ENCODE measurements at regions not wholly inside any gene's neighbourhood (a gene's known extent, or its start where the extent isn't known, plus 50 kb on each side); places are given as distances from the start of the nearest gene placed in this dataset.
"Not testable (repeated sequence)": the region's sequence is repeated elsewhere in the genome, so short reads cannot be mapped to it uniquely, and the experiment has no call there.

DNA sequence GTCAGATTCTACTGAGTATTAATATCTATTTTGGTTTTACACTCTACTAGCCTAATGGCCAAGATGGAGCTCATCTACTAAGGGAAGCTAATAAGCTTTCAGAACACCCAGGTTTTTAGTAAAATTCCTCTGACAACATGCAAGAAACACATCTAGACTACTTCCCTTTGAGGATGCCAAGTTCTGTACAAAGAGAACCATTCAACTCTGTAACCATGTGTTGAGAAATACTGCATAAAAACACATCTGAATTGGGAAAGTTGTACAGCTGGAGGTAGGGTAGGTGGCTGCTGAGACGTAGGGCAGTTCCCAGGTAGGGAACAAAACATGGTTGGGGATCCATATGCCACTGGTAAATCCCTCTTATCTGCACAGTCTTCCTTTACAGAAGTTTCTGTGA, 66.2 kb downstream of the SC5D start:
- no peak for DNase-seq

DNA sequence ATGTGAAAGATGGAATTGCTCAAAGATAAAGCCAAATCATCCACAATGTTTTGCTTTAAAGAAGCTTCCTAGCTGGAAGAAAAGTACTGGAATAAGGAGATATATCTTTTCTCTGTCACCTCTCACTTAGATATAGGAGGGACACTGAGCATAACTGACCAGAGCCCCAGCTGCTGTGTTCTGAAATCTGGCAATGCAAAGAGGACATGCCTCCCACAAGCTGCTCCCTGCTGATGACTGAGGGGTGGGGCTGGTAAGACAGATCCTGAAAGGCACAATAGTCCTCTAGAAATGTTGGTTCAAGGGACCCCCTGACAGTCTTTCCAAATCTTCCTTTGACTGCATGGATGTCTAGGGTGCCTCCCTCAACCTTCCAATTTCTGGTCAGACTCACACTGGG, 67.0 kb downstream of the SC5D start:
- DNase-seq = no peak

DNA sequence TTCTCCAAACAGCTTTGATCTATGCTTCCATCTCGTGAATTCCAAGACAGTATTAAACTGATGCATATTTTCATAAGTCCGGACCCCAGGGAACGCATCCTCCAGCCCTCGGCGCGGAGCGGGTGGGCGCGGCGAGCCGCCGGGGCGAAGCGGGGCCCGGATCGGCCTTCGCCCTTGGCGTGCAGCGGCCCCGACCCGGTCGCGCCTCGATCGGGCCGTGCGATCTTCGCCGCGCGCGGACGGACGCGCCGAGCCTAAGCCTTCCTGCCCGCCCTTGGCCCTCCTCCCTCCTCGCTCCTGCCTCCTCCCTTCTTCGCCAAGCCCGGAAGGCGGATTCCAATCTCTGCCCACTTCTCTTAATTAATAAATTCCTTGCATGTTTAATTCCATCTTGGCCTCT, 70.4 kb downstream of the SC5D start:
- DNase-seq = not testable (repeated sequence)

DNA sequence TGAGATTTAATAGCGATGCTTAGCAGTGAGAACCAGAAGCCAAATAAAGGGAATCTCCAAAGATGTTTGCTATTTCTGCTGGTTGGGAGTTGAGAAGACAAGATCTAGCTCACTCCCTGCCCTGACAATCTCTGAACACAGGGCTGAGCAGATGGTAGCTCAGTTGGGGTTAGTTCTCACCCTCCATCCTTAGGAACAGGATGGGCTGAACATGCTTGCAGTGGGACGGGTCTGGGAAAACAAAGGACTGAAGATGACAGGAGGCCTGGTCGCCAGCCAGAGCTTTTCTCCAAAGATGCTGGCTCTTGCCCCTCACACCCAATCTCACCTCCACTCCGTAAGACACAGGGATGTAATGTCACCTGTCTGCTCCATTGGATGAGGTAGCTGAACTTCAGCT, 72.7 kb downstream of the SC5D start:
- DNase-seq = no peak

DNA sequence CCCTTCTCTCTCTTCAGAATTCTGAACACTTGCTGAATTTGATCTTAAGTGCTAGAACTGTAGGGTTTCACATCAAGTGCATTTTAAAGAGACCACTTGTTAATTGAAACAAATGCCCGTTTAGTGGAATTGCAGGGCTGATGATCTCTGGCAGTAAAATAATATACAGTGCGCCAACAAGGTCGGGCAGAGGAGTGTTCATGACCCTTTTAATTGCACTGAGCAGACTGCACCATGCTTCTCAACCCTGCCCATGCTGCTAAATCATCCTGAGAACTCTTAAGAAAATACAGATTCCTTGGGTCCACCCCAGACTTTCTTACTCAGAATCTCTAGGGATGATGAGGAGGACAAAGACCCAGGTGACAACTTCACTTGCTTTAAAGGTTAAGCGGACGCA, 73.5 kb downstream of the SC5D start:
- no peak for DNase-seq

DNA sequence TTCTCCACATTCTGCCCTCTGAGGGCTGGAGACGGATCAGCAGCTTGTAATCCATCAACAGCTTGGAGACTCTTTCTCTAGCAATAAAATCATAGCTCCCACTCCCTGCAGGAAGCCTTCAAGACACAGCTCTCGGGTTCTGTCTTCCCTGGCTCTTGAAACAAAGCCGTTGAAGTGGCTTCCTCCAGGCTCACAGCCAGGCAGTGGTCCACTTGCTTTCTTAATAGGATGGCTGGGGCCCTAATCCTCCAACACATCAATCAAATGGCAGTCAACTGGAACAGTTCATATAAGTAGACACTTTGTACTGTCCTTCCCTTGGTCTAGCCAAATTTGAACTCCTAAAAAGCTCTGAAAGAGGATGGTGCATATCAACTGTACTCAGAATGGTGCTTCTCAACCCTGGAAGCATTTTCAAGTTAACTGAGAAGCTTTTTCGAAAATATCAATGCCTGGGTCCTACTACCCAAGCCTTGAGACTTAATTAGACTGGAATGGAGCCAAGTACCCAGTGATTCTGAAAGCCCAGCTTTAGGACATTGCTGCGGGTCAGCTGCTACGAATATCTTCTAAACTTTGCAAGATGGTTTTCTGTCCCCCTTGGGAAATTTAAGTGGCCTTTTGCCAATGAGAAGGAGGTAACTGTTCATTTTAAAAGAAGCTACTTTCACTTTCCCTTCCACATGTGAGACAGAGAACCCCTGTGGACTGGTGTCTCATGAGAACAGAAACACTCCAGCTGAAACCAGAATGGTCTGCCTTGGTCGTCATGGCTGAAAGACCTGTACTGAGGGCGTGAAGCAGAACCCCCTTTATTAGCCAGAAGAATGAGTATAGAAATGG, 74.7 kb downstream of the SC5D start:
- peak; percentile 26 for DNase-seq

DNA sequence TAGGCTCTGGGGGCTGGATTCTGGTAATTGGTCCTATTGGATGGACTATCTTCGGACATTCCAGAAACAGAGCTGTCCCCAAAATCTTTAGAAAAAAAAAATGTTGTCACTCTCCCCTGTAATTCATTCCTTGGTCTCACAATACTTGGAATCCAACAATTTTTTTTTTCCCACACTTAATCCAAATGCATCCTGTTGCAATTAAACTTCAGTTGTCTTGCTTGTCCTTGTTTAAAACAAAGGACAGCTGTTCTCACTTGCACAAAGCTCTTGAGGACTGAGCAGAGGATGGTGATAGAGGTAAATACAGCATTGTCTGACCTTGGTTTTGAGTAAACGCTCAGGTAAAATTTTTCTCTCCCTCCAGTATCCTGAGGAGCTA, 75.3 kb downstream of the SC5D start:
- DNase-seq = no peak

DNA sequence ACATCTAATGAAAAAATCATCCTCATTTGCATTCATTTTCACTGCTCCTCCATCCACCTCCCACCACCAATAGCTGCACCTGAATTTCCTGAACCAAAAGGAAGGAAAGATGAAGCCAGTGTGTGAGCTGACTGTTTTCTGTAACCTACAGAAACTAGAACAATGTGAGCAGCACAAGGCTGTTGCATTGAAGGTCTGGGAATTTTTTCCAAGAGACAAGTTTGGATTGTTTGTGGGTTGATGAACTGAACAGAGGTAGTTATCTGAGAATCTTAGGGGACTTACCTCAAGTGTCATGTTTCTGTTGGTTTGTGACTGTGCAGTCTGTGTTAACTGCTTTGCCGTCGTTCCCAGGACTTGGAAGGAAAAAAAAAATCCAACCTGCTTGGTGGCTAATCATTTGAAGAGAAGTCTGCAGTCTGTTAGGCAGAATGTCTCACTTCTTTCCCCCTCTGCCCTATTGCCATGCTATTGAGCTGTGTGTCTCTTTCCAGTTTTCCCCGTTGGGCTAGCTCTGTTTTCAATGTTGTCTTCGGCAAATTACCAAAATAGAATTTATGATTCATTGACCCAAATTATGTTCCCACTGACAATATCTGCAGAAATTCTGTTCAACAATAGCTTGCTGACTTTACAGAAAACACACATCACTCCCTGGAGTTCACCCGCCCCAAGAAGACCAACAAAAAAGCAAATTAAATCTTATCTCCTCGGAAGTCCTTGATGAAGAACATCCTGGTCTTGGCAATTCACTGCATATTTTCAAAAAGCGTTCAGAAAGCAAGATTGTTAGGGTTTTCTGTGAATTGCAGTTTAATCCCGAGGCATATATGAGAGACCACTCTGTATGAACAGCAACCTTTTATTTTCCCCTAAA, 76.0 kb downstream of the SC5D start:
- DNase-seq = no peak

DNA sequence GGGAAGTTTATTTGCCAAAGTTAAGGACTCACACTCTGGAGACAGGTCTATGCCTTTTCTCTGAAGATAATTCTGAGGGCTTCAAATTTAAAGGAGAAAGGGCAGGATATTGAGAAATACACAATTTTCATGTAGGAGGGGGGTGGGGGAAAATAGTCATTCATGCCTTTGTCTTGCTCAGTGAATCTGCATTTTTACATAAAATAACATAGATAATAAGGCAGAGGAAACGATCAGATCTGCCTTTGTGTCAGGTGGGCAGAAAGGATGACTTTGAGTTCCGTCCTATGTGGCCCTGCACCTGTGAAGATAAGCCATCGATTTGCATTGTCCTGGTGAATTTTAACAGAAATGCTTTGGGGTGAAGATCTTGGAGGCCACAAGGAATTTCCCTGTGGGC, 76.8 kb downstream of the SC5D start:
- no peak for DNase-seq

DNA sequence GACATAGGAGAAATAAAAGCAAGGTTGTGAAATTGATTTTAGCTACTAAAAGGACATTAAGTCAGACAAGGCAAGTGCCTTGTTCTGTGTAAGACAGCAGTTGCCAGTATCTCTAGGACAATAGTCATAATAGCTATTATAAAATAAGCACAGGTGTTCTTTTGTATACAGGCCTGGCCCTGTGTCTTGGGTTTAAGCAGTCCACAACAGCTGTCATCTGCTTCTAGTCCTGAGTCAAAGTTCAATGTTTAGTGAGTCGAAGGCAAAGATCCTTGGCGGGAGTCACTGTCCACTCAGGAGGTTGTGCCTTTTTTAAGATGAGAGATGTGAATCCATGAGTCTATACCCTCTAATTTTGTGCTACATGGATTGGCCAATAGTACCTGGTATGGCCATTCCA, 79.5 kb downstream of the SC5D start:
- DNase-seq = no peak

DNA sequence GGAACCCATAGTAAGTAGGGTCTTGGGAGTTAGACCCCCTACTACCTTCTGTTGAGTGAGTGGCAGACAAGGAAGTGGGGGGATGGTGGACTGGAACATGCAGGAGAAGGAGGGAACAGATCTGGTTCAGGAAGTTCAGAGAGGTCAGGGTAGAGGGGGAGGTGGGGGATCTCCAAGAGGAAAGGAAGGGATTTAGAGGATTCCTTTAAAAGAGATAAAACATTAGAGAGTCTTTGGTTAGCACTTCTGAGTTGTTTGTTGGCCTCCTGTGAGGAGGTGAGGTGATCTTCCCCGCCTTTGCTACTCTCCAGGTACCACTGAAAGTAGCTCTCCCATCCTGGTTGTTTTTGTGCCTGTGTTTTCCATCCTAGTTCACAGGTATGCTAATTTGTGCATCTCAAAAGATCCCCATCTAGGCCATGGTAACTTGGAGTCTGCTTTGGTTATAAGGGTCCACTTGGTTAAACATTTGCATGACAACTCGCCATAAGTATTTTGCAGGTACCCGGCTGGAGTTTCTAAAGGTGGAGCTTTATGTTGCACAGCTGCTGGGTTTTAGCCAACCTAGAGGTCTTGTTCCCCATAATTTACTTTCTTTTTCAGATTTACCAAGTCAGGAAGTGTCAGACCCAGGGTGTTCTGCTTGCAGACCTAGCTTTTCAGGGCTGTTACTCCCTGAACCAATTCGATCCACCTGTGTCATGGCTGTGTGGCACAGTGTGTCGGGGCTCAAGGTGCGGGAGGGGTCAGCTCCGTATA, 79.3 kb upstream of the SORL1 start:
- DNase-seq = no peak

DNA sequence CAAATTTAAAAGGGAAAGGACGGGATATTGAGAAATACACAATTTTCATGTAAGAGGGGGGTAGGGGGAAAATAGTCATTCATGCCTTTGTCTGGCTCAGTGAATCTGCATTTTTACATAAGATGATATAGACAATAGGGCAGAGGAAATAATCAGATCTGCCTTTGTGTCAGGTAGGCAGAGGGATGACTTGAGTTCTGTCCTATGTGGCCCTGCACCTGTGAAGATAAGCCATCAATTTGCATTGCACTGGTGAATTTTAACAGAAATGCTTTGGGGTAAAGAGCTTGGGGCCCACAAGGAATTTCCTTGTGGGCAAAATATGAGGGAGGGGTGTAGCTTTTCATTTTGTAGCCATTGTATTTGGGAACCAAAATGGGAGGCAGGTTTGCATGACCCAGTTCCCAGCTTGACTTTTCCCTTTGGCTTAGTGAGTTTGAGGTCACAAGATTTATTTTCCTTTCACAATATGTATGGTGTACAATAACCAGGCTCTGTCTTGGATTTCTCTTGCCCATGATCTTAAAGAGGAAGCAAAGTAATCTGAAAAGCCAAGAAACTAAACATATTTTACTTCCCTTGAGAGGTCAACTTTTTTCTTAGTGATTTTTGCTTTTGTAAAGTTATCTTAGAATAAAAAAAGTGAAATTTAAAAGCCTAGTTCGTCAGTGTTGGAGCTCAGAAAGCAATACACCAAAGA, 77.7 kb upstream of the SORL1 start:
- DNase-seq = no peak

DNA sequence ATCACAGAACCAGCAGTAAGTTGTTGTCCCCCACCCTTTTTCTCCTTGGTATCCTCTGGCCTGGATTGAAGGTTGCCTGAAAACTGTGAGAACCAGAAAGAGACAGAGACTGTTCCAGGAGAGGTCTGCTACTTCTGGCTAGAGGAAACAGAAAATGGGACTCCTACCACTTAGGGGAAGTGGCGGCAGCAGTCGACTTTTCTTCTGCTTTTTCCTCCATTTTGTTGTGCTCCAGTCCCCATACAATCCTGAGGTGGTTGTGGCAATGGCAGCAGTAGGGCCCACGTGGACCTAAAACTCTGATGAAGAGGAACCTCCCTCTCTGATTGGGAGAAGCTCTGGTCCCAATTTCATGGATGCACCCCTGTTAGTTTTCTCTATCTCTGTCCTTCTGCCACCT, 76.0 kb upstream of the SORL1 start:
- DNase-seq = no peak

DNA sequence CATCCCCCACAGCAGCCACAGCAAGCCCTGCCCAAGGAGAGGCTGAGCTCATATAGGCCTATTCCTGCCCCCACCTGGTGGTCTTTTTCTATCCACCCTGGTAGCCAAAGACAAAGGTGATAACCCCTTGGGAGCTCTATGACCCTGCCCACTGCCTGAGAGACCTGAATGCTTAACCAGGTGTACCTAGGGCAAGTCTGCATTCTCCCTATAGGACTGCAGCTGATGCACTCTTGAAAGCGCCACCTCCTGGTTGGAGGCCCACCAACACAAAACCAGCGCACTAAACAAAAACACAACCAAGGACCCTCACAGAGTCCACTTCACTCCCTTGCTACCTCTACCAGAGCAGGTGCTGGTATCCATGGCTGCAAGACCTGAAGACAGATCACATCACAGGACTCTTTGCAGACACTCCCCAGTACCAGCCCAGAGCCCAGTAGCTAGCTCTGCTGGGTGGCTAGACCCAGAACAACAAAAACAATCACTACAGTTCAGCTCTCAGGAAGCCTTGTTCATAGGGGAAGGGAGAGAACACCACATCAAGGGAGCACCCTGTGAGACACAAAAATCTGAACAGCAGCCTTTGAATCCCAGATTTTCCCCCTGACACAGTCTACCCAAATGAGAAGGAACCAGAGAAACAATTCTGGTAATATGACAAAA, 72.8 kb upstream of the SORL1 start:
- DNase-seq = not testable (repeated sequence)

DNA sequence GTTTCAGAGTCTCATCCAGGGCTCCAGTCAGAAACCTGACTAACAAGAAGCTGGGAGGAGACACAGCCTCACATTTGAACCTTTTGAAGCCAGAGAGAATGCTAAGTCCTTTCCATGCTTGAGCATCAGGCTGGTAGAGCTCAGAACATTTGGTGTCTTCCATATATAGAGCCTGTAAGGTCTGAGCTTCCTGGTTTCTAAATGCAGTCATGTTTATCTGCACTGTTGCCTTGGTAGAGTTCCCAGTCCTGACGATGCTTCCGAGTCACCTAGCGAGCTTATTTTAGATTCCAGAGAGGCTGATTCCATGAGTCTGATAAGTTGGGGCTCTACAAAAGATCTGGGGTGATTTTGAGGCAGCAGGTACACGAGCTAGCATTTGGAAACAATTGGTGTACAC, 68.4 kb upstream of the SORL1 start:
- no peak for DNase-seq

DNA sequence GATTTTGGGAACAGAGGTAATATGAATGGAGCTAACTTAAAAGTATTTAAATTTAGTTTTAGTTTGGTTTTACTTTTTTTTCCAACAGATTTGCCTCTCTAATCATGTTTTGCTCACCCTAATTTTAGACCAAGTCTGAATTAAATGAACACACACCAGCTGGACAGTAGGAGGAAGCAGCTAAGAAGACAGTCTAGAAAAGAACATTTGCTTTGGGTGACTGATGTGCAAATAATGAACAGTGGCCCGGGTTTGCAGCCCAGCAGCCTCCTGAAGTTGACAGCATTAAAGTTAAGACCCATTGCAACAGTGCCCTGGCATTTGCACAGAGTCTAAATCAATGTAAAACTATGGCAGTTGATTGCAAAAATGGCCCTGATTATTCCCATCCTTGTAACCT, 66.4 kb upstream of the SORL1 start:
- no peak for DNase-seq

Data from activated CD4-positive, alpha-beta T cell treated with anti-CD3 and anti-CD28 coated beads, Interleukin-2, amount 50 U/mL, for 16 hours (primary cell).